ENCODE measurements at regions not wholly inside any gene's neighbourhood (a gene's known extent, or its start where the extent isn't known, plus 50 kb on each side); places are given as distances from the start of the nearest gene placed in this dataset.

DNA sequence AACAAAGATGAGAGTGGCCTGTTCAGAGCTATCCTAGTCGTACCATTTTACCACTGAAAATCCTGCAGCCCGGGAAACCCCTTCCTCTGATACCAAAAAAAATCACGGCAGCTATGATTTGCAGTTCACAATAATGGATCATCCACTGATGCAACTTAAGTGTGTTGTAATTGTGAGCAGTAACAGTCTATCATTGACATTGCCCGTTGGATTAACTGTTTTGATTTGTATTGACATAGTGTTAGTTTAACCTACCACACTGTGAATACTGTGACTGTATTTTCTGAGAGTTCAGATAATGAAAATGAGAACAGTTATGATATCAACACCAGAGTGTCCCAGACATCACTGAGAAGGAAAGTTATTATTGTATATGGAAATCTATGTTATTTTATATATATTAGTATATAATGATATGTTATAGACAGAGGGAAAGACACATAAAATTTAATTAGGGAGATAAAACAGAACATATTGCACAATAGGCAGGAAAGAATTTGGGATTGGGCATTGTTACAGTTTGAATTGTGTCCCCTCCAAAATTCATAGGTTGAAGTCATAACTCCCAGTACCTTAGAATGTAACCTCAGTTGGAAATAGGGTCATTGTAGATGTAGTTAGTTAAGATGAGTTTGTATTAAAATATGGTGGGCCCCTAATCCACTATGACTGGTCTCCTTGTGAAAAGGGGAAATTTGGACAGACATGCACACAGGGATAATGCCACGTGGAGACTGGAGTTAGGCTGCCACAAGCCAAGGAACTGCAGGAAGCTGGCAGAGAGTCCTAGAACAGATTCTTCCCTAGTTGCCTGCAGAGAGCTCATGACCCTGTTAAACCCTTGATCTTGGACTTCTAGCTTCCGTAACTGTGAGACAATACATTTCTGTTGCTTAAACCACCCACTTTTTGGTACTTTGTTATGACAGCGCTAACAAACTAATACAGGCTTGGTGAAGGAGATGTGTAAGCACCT is 54.4 kb downstream of the TLCD4 start:
- POLR2A ChIA-PET, result no interaction called here
- no peak overlapping the region for H3K4me3 ChIP-seq (ENCODE audit: low read depth, low read length)
- CTCF ChIA-PET, result interaction anchor here (0.7 kb wide), 1 partner anchor 68 kb away, joined by 3 read pairs; no protein-coding TSS in a partner anchor

GRCh38 chr1:95176861-95177260 is 57.1 kb upstream of the RWDD3 start:
- ChIA-PET CTCF (interaction anchor here (1.0 kb wide), 1 partner anchor 57 kb away, joined by 3 read pairs; the partner anchor contains the start of gene RWDD3), POLR2A (no interaction called here)
- TF ChIP-seq ZNF624 (tag by site-specific recombination; IDR thresholded peaks at IDR 0.05), result no peak
- TF ChIP-seq SETDB1 (IDR thresholded peaks at IDR 0.05; ENCODE audit: insufficient read length, low read length), result no peak
- TF ChIP-seq ZFP69B (tag by site-specific recombination; IDR thresholded peaks at IDR 0.05), result no peak
- Histone ChIP-seq H3K9me3 (ENCODE audit: control insufficient read depth, insufficient read depth, low read depth, low read length) (no peaks in the 10 kb centered on the region), H3K4me1 (ENCODE audit: control insufficient read depth, insufficient read depth, low read length) (no peaks in the 10 kb centered on the region), H3K27ac (ENCODE audit: extremely low read depth, low read depth, low read length) (no peak overlapping the region), H3K4me3 (ENCODE audit: low read depth, low read length) (no peak overlapping the region), H3K36me3 (ENCODE audit: control insufficient read depth in 2 of 2, insufficient read depth in 1 of 2, low read length in 2 of 2) (peaks cover 0 to 10% of the 10 kb centered on the region in 2 experiments; a peak in 2 of 3 replicates)

More for the DNA sequence above, 54.4 kb downstream of the TLCD4 start:
- TF ChIP-seq GLIS1 (tag by site-specific recombination; IDR thresholded peaks at IDR 0.05) (no peak), ZNF629 (tag by site-specific recombination; IDR thresholded peaks at IDR 0.05) (no peak), ZNF221 (tag by site-specific recombination; IDR thresholded peaks at IDR 0.05; ENCODE audit: borderline replicate concordance) (no peak), ZNF514 (tag by site-specific recombination; IDR thresholded peaks at IDR 0.05) (no peak), KLF9 (tag by site-specific recombination; IDR thresholded peaks at IDR 0.05; ENCODE audit: low read depth) (no peak), ZNF548 (tag by site-specific recombination; IDR thresholded peaks at IDR 0.05) (no peak), ZNF624 (tag by site-specific recombination; IDR thresholded peaks at IDR 0.05) (no peak), ZNF768 (tag by site-specific recombination; IDR thresholded peaks at IDR 0.05) (no peak)
- Histone ChIP-seq H3K9me3 (ENCODE audit: control insufficient read depth, insufficient read depth, low read depth, low read length) (no peaks in the 10 kb centered on the region), H3K36me3 (ENCODE audit: control insufficient read depth in 2 of 2, insufficient read depth in 1 of 2, low read length in 2 of 2) (peaks cover 0 to 10% of the 10 kb centered on the region in 2 experiments; a peak in 2 of 3 replicates), H3K27ac (ENCODE audit: extremely low read depth, low read depth, low read length) (no peak overlapping the region), H3K4me1 (ENCODE audit: control insufficient read depth, insufficient read depth, low read length) (peaks cover 7% of the 10 kb centered on the region; the same call in 1 of the 2 replicates)

DNA sequence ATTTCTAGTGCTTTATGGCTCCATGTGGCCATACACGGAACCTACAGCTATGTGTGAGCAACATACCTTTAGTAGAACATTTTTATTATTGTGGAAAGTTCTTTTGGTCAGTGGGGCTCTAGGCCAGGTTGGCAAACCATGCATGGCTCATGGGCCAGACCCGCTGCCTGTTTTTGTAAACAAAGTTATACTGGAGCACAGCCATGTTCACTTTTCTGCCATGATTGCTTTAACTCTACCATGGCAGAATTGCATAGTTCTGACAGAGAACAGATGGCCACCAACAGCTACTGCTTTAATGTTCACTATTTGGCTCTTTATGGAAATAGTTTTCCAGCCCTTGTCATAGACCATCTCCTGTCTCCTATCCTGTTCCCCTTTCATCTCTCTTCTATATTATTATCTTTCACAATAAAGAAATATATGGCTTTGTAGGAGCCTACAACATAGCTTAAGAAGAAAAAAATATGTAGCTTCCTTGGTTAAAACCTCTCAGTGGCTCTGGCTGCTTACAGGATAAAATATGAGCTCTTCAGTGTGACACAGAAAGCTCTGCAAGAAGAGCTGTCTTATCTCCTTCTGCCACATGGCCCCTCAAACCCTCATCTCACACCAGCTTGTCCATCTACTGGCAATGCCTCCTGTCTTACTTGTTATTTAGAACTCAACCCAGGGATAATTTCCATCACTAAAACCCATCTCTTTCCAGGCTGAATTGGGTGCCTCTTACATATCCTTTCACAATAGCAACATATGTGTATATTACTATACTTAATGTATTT is 54.6 kb upstream of the RWDD3 start:
- H3K9me3 ChIP-seq (ENCODE audit: control insufficient read depth, insufficient read depth, low read depth, low read length), result no peaks in the 10 kb centered on the region
- H3K27ac ChIP-seq (ENCODE audit: extremely low read depth, low read depth, low read length), result no peak overlapping the region
- H3K36me3 ChIP-seq (ENCODE audit: control insufficient read depth in 2 of 2, insufficient read depth in 1 of 2, low read length in 2 of 2), result peaks cover 0 to 6% of the 10 kb centered on the region in 2 experiments; a peak in 2 of 3 replicates
- no peaks in the 10 kb centered on the region for H3K4me1 ChIP-seq (ENCODE audit: control insufficient read depth, insufficient read depth, low read length)
- no peak overlapping the region for H3K4me3 ChIP-seq (ENCODE audit: low read depth, low read length)
- TF ChIP-seq ZNF624 (tag by site-specific recombination; IDR thresholded peaks at IDR 0.05), result no peak
- TF ChIP-seq ZNF548 (tag by site-specific recombination; IDR thresholded peaks at IDR 0.05), result no peak
- TF ChIP-seq, protein P1, sequence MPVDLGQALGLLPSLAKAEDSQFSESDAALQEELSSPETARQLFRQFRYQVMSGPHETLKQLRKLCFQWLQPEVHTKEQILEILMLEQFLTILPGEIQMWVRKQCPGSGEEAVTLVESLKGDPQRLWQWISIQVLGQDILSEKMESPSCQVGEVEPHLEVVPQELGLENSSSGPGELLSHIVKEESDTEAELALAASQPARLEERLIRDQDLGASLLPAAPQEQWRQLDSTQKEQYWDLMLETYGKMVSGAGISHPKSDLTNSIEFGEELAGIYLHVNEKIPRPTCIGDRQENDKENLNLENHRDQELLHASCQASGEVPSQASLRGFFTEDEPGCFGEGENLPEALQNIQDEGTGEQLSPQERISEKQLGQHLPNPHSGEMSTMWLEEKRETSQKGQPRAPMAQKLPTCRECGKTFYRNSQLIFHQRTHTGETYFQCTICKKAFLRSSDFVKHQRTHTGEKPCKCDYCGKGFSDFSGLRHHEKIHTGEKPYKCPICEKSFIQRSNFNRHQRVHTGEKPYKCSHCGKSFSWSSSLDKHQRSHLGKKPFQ (tag by site-specific recombination; IDR thresholded peaks at IDR 0.05), result no peak
- TF ChIP-seq ZNF280D (tag by site-specific recombination; IDR thresholded peaks at IDR 0.05), result no peak
- TF ChIP-seq ZNF768 (tag by site-specific recombination; IDR thresholded peaks at IDR 0.05), result no peak
- no peak for TF ChIP-seq ZNF843 (tag by site-specific recombination; IDR thresholded peaks at IDR 0.05)
- TF ChIP-seq ZBTB1 (tag by site-specific recombination; IDR thresholded peaks at IDR 0.05), result no peak
- TF ChIP-seq EGR2 (tag by site-specific recombination; IDR thresholded peaks at IDR 0.05; ENCODE audit: low read depth), result no peak
- TF ChIP-seq ZNF23 (tag by site-specific recombination; IDR thresholded peaks at IDR 0.05; ENCODE audit: borderline replicate concordance), result no peak
- no peak for TF ChIP-seq ZFP69B (tag by site-specific recombination; IDR thresholded peaks at IDR 0.05)
- CTCF ChIA-PET, result interaction anchor here (0.6 kb wide), 1 partner anchor 94 kb away, joined by 3 read pairs; no protein-coding TSS in a partner anchor
- POLR2A ChIA-PET, result interaction anchor here (1.2 kb wide), 1 partner anchor 54 kb away, joined by 3 read pairs; no protein-coding TSS in a partner anchor

Data from HEK293 (cell line).